ENCODE measurements at regions not wholly inside any gene's neighbourhood (a gene's known extent, or its start where the extent isn't known, plus 50 kb on each side); places are given as distances from the start of the nearest gene placed in this dataset.

DNA sequence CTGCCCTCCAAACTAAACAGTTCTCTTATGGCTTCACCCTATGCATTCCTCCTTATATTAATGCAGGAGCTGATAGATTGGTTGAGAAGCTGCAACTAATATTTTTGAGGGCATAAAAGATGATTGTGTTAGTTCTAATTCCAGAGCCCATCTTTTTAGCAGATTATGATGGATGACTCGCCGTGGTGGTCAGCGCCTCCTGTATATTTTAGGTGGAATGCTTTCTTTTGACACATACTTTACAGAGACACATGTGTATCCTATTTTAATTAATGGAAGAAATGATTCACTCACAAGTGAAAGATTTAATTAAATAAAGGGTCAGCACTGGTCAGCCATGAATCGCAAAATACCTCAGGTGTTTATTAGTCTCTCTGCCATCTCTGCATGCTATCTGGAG lies 120.7 kb downstream of the TM2D1 start:
- TF ChIP-seq, protein P1, sequence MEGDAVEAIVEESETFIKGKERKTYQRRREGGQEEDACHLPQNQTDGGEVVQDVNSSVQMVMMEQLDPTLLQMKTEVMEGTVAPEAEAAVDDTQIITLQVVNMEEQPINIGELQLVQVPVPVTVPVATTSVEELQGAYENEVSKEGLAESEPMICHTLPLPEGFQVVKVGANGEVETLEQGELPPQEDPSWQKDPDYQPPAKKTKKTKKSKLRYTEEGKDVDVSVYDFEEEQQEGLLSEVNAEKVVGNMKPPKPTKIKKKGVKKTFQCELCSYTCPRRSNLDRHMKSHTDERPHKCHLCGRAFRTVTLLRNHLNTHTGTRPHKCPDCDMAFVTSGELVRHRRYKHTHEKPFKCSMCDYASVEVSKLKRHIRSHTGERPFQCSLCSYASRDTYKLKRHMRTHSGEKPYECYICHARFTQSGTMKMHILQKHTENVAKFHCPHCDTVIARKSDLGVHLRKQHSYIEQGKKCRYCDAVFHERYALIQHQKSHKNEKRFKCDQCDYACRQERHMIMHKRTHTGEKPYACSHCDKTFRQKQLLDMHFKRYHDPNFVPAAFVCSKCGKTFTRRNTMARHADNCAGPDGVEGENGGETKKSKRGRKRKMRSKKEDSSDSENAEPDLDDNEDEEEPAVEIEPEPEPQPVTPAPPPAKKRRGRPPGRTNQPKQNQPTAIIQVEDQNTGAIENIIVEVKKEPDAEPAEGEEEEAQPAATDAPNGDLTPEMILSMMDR (IDR thresholded peaks at IDR 0.05; ENCODE audit: control insufficient read depth, insufficient read depth, low read depth, low read length, missing control alignments): no peak
- no peak for DNase-seq (ENCODE audit: low read depth)
- no peak overlapping the region for H3K4me3 ChIP-seq (ENCODE audit: control insufficient read depth, low read depth, low read length)

DNA sequence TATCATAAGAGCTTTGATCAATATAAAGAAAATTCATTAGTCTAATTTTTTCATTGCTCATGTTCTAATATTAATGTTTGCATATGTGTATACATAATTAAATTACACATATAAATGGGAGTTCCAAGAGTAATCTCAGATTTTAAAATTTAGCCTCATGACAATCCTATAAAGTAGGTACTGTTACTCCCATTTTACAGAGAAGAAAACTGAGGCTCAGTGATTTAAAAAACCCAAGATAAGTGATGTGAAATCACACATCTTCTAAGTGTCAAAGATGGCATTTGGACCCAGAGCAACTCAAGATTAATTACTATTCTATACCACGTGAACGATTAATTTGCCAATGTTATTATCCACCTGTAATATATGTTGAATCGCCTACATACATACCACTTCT lies 122.3 kb downstream of the TM2D1 start:
- TF ChIP-seq, protein P1 (IDR thresholded peaks at IDR 0.05; ENCODE audit: control insufficient read depth, insufficient read depth, low read depth, low read length, missing control alignments): no peak
- no peak overlapping the region for H3K4me3 ChIP-seq (ENCODE audit: control insufficient read depth, low read depth, low read length)
- DNase-seq (ENCODE audit: low read depth): no peak

DNA sequence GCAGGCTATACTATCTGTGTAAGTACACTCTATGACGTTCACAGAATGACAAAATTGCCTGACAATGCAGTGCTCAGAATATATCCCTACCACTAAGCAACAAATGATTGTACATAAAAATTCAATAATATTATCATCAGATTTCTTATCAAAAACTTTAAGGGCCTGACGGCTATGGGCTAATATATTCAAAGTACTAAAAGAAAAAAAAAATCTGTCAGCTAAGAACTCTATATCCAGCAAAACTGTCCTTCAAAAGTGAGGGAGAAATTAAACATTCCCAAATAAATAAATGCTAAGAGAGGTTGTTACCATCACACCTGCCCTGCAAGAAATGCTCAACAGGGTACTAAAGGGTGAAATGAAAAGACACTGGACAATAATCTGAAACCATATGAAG lies 127.3 kb downstream of the TM2D1 start:
- no peak overlapping the region for H3K4me3 ChIP-seq (ENCODE audit: control insufficient read depth, low read depth, low read length)
- TF ChIP-seq, protein P1 (IDR thresholded peaks at IDR 0.05; ENCODE audit: control insufficient read depth, insufficient read depth, low read depth, low read length, missing control alignments): no peak

GRCh38 chr1:61593331-61593730 lies 131.6 kb downstream of the TM2D1 start:
- TF ChIP-seq, protein P1 (IDR thresholded peaks at IDR 0.05; ENCODE audit: control insufficient read depth, insufficient read depth, low read depth, low read length, missing control alignments): no peak
- no peak overlapping the region for H3K4me3 ChIP-seq (ENCODE audit: control insufficient read depth, low read depth, low read length)
- no peak for DNase-seq (ENCODE audit: low read depth)

More for the DNA sequence above, 127.3 kb downstream of the TM2D1 start:
- DNase-seq (ENCODE audit: low read depth): no peak

- TF ChIP-seq, protein P1 (IDR thresholded peaks at IDR 0.05; ENCODE audit: control insufficient read depth, insufficient read depth, low read depth, low read length, missing control alignments): no peak
- H3K4me3 ChIP-seq (ENCODE audit: control insufficient read depth, low read depth, low read length): no peak overlapping the region
- no peak for DNase-seq (ENCODE audit: low read depth)
These were observed 133.6 kb downstream of the TM2D1 start for GRCh38 chr1:61591351-61591750.

DNA sequence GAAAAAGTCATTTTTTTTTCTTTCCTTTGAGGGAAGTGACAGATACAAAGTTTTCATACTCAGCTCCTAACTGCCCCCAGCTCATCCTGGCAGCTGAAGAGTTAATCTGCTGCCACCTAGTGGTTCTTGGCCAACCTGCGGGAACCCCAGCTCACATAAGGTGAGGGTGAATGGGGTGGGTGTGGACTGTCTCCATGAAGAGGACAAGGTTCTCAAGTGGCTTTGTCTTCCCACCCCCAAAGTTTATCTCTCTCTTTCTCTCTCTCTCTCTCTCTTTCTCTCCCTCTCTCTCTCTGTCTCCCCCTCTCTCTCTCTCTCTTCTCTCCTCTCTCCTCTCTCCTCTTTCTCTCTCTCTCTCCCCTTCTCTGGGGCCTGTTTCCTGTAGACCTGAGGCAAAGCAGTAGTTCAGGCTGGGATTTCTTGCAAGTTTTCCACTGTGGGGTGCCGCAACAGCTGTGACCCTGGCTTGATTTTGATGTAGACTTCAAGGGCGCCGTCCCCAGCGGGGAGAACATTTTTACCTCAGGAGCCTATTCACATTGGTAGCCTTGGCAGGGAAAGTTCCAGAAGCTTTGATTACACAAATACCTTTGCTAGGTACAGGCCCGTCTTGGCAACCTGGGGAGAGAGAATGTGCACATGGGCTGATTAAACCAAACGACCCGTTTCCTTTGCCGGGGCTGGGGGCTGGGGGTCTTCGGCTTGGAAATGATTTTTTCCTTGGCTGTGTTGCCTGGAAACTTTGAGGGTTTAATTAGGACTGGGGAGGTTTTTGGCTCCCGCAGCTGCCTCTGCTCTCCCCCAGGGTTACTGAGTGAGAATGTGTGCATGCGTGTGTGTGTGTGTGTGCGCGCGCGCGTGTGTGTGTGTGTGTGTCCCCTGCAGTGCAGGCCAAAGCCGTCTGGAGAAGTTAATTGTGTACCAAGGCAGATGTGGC lies 135.9 kb downstream of the TM2D1 start:
- TF ChIP-seq, protein P1 (IDR thresholded peaks at IDR 0.05; ENCODE audit: control insufficient read depth, insufficient read depth, low read depth, low read length, missing control alignments): peak; percentile 83

More for the DNA sequence above, 135.9 kb downstream of the TM2D1 start:
- H3K4me3 ChIP-seq (ENCODE audit: control insufficient read depth, low read depth, low read length): no peak overlapping the region
- no peak for DNase-seq (ENCODE audit: low read depth)

All from AG09309 (cell line).